Right renal cortex interstitium (tissue), 3 donors: ENCODE measurements at regions not wholly inside any gene's neighbourhood (a gene's known extent, or its start where the extent isn't known, plus 50 kb on each side); places are given as distances from the start of the nearest gene placed in this dataset.

Source experiments
- DNase-seq, 3 donors: peaks; one replicate each; pipeline ENCODE4 v3.0.0-alpha.2; 2013; ENCODE audit warnings: low read depth in 3 of 3, low spot score in 2 of 3

GRCh38 chr14:54088271-54088670 is 131.6 kb upstream of the BMP4 start:
- DNase-seq, result no peak

DNA sequence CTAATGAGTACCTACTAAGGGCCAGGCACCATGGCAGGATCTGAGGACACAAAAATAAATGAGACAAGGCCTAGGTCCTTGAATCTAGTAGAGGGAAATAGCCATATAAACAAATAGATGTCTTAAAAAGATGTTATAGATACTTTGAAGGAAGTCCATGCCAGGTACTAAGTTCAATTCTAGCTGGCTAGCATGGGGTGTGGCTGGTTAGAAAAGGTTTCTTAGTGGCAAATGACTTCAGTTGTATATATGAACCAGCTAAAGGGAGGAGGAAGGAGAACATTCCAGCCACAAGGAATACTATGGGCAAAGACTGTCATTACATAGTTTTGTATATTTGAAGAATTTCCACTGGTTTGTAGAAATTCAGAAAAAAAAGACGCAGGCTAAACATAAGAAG is 133.6 kb upstream of the BMP4 start:
- no peak for DNase-seq

GRCh38 chr14:54094765-54095164 is 138.1 kb upstream of the BMP4 start:
- no peak for DNase-seq

- DNase-seq, result no peak
These were observed 141.9 kb upstream of the BMP4 start for GRCh38 chr14:54098536-54098935.

DNA sequence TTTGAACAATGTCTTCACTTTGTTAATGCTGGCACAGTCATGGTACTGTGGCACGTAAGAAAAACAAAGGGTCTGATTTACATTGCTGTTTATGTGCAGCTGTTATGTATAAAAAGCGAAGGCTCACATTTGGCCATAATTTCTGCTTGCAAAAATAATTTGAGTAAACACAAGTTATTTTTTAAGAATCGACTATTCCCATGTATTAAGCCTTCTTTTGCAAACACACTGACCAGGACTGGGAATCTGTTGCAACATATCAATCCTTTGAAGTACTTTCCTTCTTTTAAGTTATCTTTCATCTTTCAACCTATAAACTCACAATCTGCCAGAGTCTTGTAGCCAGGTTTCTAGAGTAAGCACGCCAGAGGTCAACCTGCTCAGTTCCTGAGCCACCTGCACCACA is 145.4 kb upstream of the BMP4 start:
- no peak for DNase-seq

DNA sequence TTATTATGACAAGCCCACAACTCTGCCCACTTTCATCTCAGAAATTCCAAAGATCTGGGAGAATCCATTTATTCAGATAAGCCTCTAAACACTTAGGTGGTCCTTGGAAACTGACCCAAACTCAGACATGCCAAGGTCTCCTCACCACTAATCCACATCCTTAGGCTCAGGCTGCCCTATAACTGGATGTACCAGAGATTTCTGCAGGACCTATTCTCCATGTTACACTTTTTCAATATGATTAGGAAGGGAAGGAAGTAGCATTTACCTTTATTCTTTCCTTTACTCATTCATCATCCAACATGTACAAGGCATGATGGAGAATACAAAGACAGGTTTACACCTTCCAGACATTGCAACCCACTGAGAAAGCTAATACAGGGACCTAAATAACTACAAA is 145.9 kb upstream of the BMP4 start:
- no peak for DNase-seq

GRCh38 chr14:54104601-54105145 is 148.0 kb upstream of the BMP4 start:
- DNase-seq, result peak in 1 of 3 donors; percentile 41

GRCh38 chr14:54105406-54105805 is 148.8 kb upstream of the BMP4 start:
- no peak for DNase-seq

DNA sequence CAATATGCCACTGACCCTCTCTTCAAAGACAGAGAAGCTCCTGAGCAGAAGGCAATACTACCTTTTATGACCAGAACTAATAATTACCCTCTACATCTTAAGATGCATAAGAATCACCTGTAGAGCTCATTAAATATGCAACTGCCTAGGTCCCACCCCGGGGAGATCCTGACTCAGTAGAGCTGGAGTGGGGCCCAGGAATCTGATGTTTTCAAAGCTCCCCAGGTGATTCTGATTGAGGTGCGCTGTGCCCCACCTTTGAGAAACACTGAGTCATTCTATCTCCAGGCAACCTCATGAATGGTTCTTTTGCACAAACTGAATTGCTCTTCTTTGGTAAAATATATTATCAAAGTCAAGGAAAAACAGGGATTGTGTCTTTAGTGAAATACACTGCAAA is 149.3 kb upstream of the BMP4 start:
- DNase-seq, result no peak

GRCh38 chr14:54106661-54107377 is 150.2 kb upstream of the BMP4 start:
- no peak for DNase-seq

GRCh38 chr14:54108481-54109471 is 152.2 kb upstream of the BMP4 start:
- no peak for DNase-seq

GRCh38 chr14:54109521-54110120 is 153.0 kb upstream of the BMP4 start:
- DNase-seq, result no peak

DNA sequence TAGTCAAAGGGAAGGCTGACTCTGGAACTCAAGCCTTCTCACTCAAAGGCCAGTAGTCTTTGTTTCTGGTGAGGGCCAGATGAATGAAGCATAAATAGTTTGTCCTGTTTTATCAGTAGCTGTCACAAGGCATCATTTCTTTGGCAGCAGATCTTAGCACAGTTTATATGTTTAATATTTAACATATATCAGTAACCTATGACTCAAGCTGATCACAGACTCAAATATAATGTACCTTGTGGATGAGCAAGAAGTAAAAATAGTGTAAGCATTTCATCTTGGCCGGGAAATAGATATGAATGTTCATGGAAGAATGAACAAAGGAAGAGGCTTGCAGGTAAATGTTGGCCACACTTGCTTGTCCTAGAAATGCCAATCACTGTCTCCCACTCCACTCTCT is 158.3 kb upstream of the BMP4 start:
- no peak for DNase-seq

DNA sequence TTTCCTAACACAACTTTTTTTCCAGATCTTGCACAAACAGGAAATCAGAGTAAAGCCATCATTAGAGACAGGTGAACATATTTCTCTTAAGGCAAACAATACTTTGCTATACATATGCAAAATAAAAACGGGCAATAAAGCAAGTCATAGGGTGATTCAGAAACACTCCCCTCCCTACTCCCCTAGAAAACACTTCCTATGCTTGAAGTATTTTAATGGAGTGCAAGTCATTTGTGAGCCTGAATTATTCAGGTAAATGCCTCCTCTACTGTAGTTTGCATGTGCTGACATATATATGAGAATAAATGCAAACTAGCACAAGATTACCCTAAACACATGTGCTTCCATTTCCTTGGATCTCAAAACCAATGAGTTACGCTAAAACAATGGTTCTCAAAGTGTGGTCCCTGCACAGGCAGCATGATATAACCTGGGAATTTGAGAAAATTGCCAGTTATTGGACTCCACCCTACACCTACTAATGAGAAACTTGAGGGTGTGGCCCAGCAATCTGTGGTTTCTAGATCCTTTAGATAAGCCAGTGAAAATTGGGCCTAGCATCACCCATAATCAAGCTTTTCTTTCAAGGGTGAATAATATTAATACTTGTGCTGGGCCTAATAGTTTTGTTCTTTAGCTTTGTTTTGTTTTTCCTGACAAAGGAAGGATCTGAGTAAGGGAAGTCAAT is 159.7 kb upstream of the BMP4 start:
- no peak for DNase-seq

GRCh38 chr14:54116972-54117371 is 160.3 kb upstream of the BMP4 start:
- DNase-seq, result no peak

GRCh38 chr14:54117396-54117795 is 160.8 kb upstream of the BMP4 start:
- DNase-seq, result no peak

- DNase-seq, result no peak
These were observed 161.3 kb upstream of the BMP4 start for GRCh38 chr14:54117924-54118323.

- no peak for DNase-seq
These were observed 163.6 kb upstream of the BMP4 start for GRCh38 chr14:54120260-54120659.

- DNase-seq, result no peak
These were observed 164.9 kb upstream of the BMP4 start for GRCh38 chr14:54121466-54122027.

DNA sequence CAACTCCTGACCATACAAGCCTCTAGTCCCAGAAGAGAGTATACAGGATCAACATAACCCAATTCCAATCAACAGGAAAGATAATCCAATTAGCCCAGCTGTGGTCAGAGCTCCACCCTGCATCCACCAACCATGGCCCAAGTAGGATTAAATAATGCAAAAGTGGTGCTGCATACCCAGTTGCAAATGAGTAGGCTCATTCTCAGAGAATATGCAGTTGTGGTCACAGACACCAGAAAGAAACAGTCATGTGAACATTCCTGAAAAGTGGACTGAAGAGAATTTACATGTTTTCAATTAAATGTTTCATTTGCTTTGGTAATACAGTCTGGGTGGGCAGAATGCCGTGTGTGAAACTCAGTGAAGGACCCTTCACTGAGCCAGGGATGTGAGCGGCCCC is 167.2 kb upstream of the BMP4 start:
- DNase-seq, result no peak
